Liver (tissue), 8 donors: ENCODE measurements at regions not wholly inside any gene's neighbourhood (a gene's known extent, or its start where the extent isn't known, plus 50 kb on each side); places are given as distances from the start of the nearest gene placed in this dataset.

Experiments
- DNase-seq: peaks from one replicate; pipeline ENCODE4 v3.0.0-alpha.2; 2017; ENCODE audit warnings: low spot score
- H3K27ac ChIP-seq, 2 donors: one replicate each; pipeline ENCODE4 v1.7.0; 2013; ENCODE audit warnings: inconsistent platforms in 2 of 2, low read length in 2 of 2, control low read depth in 1 of 2, low read depth in 1 of 2, mild to moderate bottlenecking in 1 of 2
- H3K27me3 ChIP-seq, 4 donors: one replicate each; pipeline versions ENCODE4 v1.6.1 to v1.7.0; 2013; ENCODE audit warnings: low read length in 3 of 4, inconsistent platforms in 1 of 4, mild to moderate bottlenecking in 1 of 4, moderate library complexity in 1 of 4; ENCODE audit not compliant: control insufficient read depth in 4 of 4, insufficient read depth in 4 of 4
- H3K36me3 ChIP-seq, 4 donors: one replicate each; pipeline versions ENCODE4 v1.6.1 to v1.7.0; 2013; ENCODE audit warnings: low read length in 3 of 4, mild to moderate bottlenecking in 3 of 4, low read depth in 1 of 4, moderate library complexity in 1 of 4; ENCODE audit not compliant: control insufficient read depth in 4 of 4, insufficient read depth in 3 of 4
- H3K4me1 ChIP-seq, 4 donors: one replicate each; pipeline versions ENCODE4 v1.6.1 to v1.7.0; 2013; ENCODE audit warnings: low read length in 3 of 4, mild to moderate bottlenecking in 3 of 4, moderate library complexity in 1 of 4; ENCODE audit not compliant: control insufficient read depth in 4 of 4, insufficient read depth in 4 of 4
- H3K4me3 ChIP-seq, 3 donors: one replicate each; pipeline versions ENCODE4 v1.6.1 to v1.7.0; 2013; ENCODE audit warnings: low read length in 3 of 3, control low read depth in 1 of 3, low read depth in 1 of 3, mild to moderate bottlenecking in 1 of 3
- H3K9ac ChIP-seq, 2 donors: one replicate each; pipeline ENCODE4 v1.7.0; 2013; ENCODE audit warnings: low read length in 2 of 2, mild to moderate bottlenecking in 2 of 2, moderate library complexity in 2 of 2, control low read depth in 1 of 2, low read depth in 1 of 2
- H3K9me3 ChIP-seq, 4 donors: one replicate each; pipeline versions ENCODE4 v1.6.1 to v1.7.0; 2013; ENCODE audit warnings: low read length in 3 of 4; ENCODE audit not compliant: control insufficient read depth in 4 of 4
- ATF3 ChIP-seq: IDR thresholded peaks from 2 replicates; pipeline ENCODE4 v1.6.1; 2016; ENCODE audit warnings: antibody characterized with exemption
- EGR1 ChIP-seq, 2 donors: IDR thresholded peaks; 2 replicates each; pipeline ENCODE4 v1.6.1; 2016 to 2018; ENCODE audit warnings: antibody characterized with exemption in 2 of 2, low read depth in 2 of 2
- FOXA1 ChIP-seq: IDR thresholded peaks from 2 replicates; pipeline ENCODE4 v1.6.1; 2016; ENCODE audit warnings: antibody characterized with exemption
- FOXA2 ChIP-seq: IDR thresholded peaks from 2 replicates; pipeline ENCODE4 v1.6.1; 2016; ENCODE audit warnings: antibody characterized with exemption
- GABPA ChIP-seq, 2 donors: IDR thresholded peaks in 1 of 2; conservative IDR thresholded peaks in 1 of 2; 2 replicates each; pipeline ENCODE4 v1.6.1; 2016; ENCODE audit warnings: antibody characterized with exemption in 2 of 2, mild to moderate bottlenecking in 1 of 2, moderate library complexity in 1 of 2
- HNF4A ChIP-seq, 2 donors: conservative IDR thresholded peaks; 2 replicates each; pipeline ENCODE4 v1.6.1; 2016; ENCODE audit warnings: antibody characterized with exemption in 2 of 2, mild to moderate bottlenecking in 2 of 2
- JUND ChIP-seq, 2 donors: IDR thresholded peaks; 2 replicates each; pipeline ENCODE4 v1.6.1; 2016; ENCODE audit warnings: antibody characterized with exemption in 2 of 2
- MAX ChIP-seq: IDR thresholded peaks from 2 replicates; pipeline ENCODE4 v1.6.1; 2016; ENCODE audit warnings: antibody characterized with exemption
- NR2F2 ChIP-seq: IDR thresholded peaks from 2 replicates; pipeline ENCODE4 v1.6.1; 2016; ENCODE audit warnings: antibody characterized with exemption
- RAD21 ChIP-seq, 2 donors: IDR thresholded peaks; 2 replicates each; pipeline ENCODE4 v1.6.1; 2016; ENCODE audit warnings: antibody characterized with exemption in 2 of 2, mild to moderate bottlenecking in 2 of 2
- RXRA ChIP-seq, 2 donors: IDR thresholded peaks; 2 replicates each; pipeline ENCODE4 v1.6.1; 2017 to 2018; ENCODE audit warnings: antibody characterized with exemption in 2 of 2, mild to moderate bottlenecking in 1 of 2
- YY1 ChIP-seq: IDR thresholded peaks from 2 replicates; pipeline ENCODE4 v1.6.1; 2016; ENCODE audit warnings: antibody characterized with exemption, mild to moderate bottlenecking
- WGBS: extraction: QIAGEN DNeasy Blood & Tissue Kit; methylation state at CpG from one replicate; pipeline ENCODE4 v1.1.7; 2013; 5-methylcytosine and 5-hydroxymethylcytosine counted together
- TF ChIP-seq, protein P1 (sequence below): fragments of 150-350 bp; IDR thresholded peaks from 2 replicates; pipeline ENCODE4 v1.5.1; 2017; ENCODE audit warnings: improper control_type of control experiment, low read depth, low read length; ENCODE audit not compliant: missing input control
- TF ChIP-seq, protein P2 (sequence below): IDR thresholded peaks from 2 replicates; pipeline ENCODE4 v1.6.1; 2016; ENCODE audit warnings: antibody characterized with exemption
- donor health status: healthy.
- donor health status: healthy.
- donor health status: healthy.
- donor health status: healthy.
- donor health status: healthy.

- no peak for TF ChIP-seq NR2F2
- TF ChIP-seq, protein P1, sequence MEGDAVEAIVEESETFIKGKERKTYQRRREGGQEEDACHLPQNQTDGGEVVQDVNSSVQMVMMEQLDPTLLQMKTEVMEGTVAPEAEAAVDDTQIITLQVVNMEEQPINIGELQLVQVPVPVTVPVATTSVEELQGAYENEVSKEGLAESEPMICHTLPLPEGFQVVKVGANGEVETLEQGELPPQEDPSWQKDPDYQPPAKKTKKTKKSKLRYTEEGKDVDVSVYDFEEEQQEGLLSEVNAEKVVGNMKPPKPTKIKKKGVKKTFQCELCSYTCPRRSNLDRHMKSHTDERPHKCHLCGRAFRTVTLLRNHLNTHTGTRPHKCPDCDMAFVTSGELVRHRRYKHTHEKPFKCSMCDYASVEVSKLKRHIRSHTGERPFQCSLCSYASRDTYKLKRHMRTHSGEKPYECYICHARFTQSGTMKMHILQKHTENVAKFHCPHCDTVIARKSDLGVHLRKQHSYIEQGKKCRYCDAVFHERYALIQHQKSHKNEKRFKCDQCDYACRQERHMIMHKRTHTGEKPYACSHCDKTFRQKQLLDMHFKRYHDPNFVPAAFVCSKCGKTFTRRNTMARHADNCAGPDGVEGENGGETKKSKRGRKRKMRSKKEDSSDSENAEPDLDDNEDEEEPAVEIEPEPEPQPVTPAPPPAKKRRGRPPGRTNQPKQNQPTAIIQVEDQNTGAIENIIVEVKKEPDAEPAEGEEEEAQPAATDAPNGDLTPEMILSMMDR: no peak
Measured at GRCh38 chr21:19011451-19011850, 607.9 kb upstream of the TMPRSS15 start (continued).

DNA sequence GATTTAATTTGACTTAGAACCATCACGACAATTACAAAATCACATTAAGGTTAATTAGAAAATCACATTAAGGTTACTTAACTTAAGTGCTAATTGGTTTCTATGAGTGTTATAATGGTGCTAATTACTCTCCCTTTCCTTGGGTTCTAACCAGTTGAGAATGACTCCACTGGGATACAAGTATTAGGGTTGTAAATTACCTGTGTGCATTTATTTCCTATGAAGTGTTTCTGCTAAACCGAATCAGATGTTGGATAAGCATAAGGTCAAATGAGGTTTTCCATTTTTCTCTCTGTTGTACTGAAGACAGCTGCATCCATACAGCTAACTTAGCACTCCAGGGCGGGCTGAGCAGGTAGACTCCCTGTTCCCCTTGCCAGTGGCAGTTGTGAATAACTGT lies 610.3 kb upstream of the TMPRSS15 start:
- no peak for DNase-seq
- H3K9ac ChIP-seq: no peak overlapping the region
- H3K36me3 ChIP-seq: no peaks in the 10 kb centered on the region
- H3K9me3 ChIP-seq: no peaks in the 10 kb centered on the region
- H3K27ac ChIP-seq: no peak overlapping the region
- H3K4me3 ChIP-seq: no peak overlapping the region
- TF ChIP-seq YY1 (no peak), HNF4A (conservative IDR thresholded peaks at IDR 0.05) (no peak), FOXA1 (no peak), EGR1 (IDR thresholded peaks at IDR 0.05; ENCODE audit: low read depth in 2 of 2) (no peak), MAX (no peak), RXRA (IDR thresholded peaks at IDR 0.05) (no peak), GABPA (IDR thresholded peaks at IDR 0.05 in 1 of 2, conservative IDR thresholded peaks at IDR 0.05 in 1 of 2) (no peak), JUND (IDR thresholded peaks at IDR 0.05) (no peak), ATF3 (no peak)
- TF ChIP-seq, protein P2, sequence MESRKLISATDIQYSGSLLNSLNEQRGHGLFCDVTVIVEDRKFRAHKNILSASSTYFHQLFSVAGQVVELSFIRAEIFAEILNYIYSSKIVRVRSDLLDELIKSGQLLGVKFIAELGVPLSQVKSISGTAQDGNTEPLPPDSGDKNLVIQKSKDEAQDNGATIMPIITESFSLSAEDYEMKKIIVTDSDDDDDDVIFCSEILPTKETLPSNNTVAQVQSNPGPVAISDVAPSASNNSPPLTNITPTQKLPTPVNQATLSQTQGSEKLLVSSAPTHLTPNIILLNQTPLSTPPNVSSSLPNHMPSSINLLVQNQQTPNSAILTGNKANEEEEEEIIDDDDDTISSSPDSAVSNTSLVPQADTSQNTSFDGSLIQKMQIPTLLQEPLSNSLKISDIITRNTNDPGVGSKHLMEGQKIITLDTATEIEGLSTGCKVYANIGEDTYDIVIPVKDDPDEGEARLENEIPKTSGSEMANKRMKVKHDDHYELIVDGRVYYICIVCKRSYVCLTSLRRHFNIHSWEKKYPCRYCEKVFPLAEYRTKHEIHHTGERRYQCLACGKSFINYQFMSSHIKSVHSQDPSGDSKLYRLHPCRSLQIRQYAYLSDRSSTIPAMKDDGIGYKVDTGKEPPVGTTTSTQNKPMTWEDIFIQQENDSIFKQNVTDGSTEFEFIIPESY: no peak
- TF ChIP-seq, protein P1: no peak
- H3K27me3 ChIP-seq: no peaks in the 10 kb centered on the region
- 59% methylated on average over 3 of the region's 3 CpGs for WGBS
- no peaks in the 10 kb centered on the region for H3K4me1 ChIP-seq

DNA sequence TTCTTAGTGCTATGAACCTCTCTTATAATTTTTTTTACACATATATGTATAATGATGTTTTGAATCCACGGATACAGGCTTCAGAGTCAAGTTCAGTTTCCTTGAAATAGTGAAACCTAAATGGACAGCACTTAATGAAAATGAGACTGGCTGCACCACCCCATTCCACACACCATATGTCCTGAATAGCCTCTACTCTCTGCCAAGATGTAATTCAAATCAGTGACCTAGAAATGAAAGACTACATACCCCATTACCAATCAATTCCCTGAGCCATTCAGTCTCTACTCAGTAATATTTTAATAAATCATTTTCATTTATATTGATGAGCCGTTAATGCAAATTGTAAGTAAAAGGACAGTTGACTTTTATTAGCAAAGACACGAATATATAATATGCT lies 614.9 kb upstream of the TMPRSS15 start:
- TF ChIP-seq RAD21 (IDR thresholded peaks at IDR 0.05) (no peak), YY1 (no peak), JUND (IDR thresholded peaks at IDR 0.05) (no peak), EGR1 (IDR thresholded peaks at IDR 0.05; ENCODE audit: low read depth in 2 of 2) (no peak), HNF4A (conservative IDR thresholded peaks at IDR 0.05) (no peak), RXRA (IDR thresholded peaks at IDR 0.05) (no peak), MAX (no peak), FOXA2 (no peak), ATF3 (no peak)
- Histone ChIP-seq H3K4me1 (no peaks in the 10 kb centered on the region), H3K27ac (no peak overlapping the region), H3K9me3 (no peaks in the 10 kb centered on the region), H3K27me3 (no peaks in the 10 kb centered on the region), H3K4me3 (no peak overlapping the region), H3K36me3 (no peaks in the 10 kb centered on the region), H3K9ac (no peak overlapping the region)
- no peak for DNase-seq
- whole genome bisulfite sequencing: 56% methylated on average over 3 of the region's 3 CpGs
